K562 (cell line): ENCODE measurements at regions not wholly inside any gene's neighbourhood (a gene's known extent, or its start where the extent isn't known, plus 50 kb on each side); places are given as distances from the start of the nearest gene placed in this dataset.

ENCODE experiments used
- ATAC-seq: fragments of 200-7000 bp; cut with Tn5 transposase; 3 replicates; pipeline ENCODE4 v1.9.1; 2020; ENCODE audit warnings: moderate library complexity
- BruUV-seq: library from RNA; stranded (reverse); fragments of 400-500 nt; replicated peaks from 2 replicates; lab custom pipeline; 2021; lab: Mats Ljungman, UMichigan
- CTCF ChIA-PET: fragments of 300-600 bp; formaldehyde crosslinking; extraction: SDS; loops from one replicate; lab custom pipeline; 2021; ENCODE audit warnings: low intra/inter-chr PET ratio; lab: Yijun Ruan, JAX
- POLR2A ChIA-PET: fragments of 300-600, 350-650 bp; sonication (Branson Sonifier 250); formaldehyde crosslinking; extraction: SDS; loops from one replicate; lab custom pipeline; 2021; ENCODE audit warnings: antibody characterized with exemption, inconsistent platforms; lab: Yijun Ruan, JAX
- DNase-seq, 4 experiments: peaks; one replicate each; pipeline versions ENCODE4 v3.0.0 to v3.0.0-alpha.2; 2011 to 2018; ENCODE audit warnings: low spot score in 3 of 4, mixed read lengths in 3 of 4; ENCODE audit errors: extremely low read depth in 1 of 4
- FAIRE-seq: peaks from 2 replicates; lab custom pipeline; 2011; peaks lifted over from hg19 to GRCh38; lab: Jason Lieb, UNC
- H2AFZ ChIP-seq: 2 replicates; pipeline ENCODE4 v1.6.0; 2011; ENCODE audit warnings: low read depth, low read length, control low read depth, inconsistent platforms
- H3K27ac ChIP-seq: fragments of 200-600 bp; 3 replicates; pipeline ENCODE4 v1.8.0; 2011; ENCODE audit warnings: low read depth, mild to moderate bottlenecking, control low read depth, inconsistent platforms, low read length, moderate library complexity, mixed read lengths; ENCODE audit errors: extremely low read depth
- H3K27me3 ChIP-seq, 2 experiments: fragments of 300-600 bp in 1 of 2; 2 replicates in 1 of 2; 3 replicates in 1 of 2; pipeline versions ENCODE4 v1.6.0 to v1.8.0; 2011; ENCODE audit warnings: inconsistent platforms in 2 of 2, low read length in 2 of 2, mild to moderate bottlenecking in 1 of 2, mixed read lengths in 1 of 2, moderate library complexity in 1 of 2; ENCODE audit not compliant: control insufficient read depth in 2 of 2, insufficient read depth in 2 of 2
- H3K36me3 ChIP-seq: fragments of 300-600 bp; 3 replicates; pipeline ENCODE4 v1.8.0; 2011; ENCODE audit warnings: mild to moderate bottlenecking, low read length, inconsistent platforms; ENCODE audit not compliant: control insufficient read depth, insufficient read depth
- H3K4me1 ChIP-seq, 2 experiments: fragments of 200-600 bp in 1 of 2; replicated peaks in 1 of 2; 2 replicates in 1 of 2; 3 replicates in 1 of 2; pipeline versions ENCODE4 v1.5.1 to v1.8.0; 2011; ENCODE audit warnings: inconsistent platforms in 2 of 2, low read length in 2 of 2, mild to moderate bottlenecking in 1 of 2, mixed read lengths in 1 of 2, moderate library complexity in 1 of 2; ENCODE audit not compliant: control insufficient read depth in 2 of 2, insufficient read depth in 2 of 2
- H3K4me2 ChIP-seq: 2 replicates; pipeline ENCODE4 v1.6.1; 2011; ENCODE audit warnings: low read length, control low read depth, inconsistent platforms, mixed read lengths; ENCODE audit not compliant: insufficient read depth
- H3K4me3 ChIP-seq: fragments of 200-600 bp; sonication (generic), shearing (Covaris generic); 2 replicates; pipeline ENCODE4 v1.5.1; 2016; ENCODE audit warnings: control low read depth, inconsistent platforms
- H3K79me2 ChIP-seq: fragments of 200-600 bp; 3 replicates; pipeline ENCODE4 v1.8.0; 2011; ENCODE audit warnings: low read length, inconsistent platforms; ENCODE audit not compliant: control insufficient read depth, insufficient read depth
- H3K9ac ChIP-seq, 2 experiments: 2 replicates each; pipeline versions ENCODE4 v1.6.0 to v1.6.1; 2011; ENCODE audit warnings: low read depth in 2 of 2, low read length in 2 of 2, control low read depth in 1 of 2, inconsistent platforms in 1 of 2, mild to moderate bottlenecking in 1 of 2, mixed read lengths in 1 of 2; ENCODE audit not compliant: insufficient read depth in 1 of 2
- H3K9me1 ChIP-seq: one replicate; pipeline ENCODE4 v1.6.0; 2011; ENCODE audit warnings: inconsistent platforms, mild to moderate bottlenecking, low read length, moderate library complexity; ENCODE audit not compliant: control insufficient read depth, insufficient read depth
- H3K9me3 ChIP-seq: replicated peaks from 2 replicates; pipeline ENCODE4 v1.5.1; 2011; ENCODE audit warnings: low read depth, low read length, inconsistent platforms; ENCODE audit not compliant: control insufficient read depth, insufficient read depth
- H4K20me1 ChIP-seq: replicated peaks from 2 replicates; pipeline ENCODE4 v1.6.1; 2011; ENCODE audit warnings: low read length, inconsistent platforms, mixed read lengths; ENCODE audit not compliant: control insufficient read depth, insufficient read depth
- C11orf30 ChIP-seq: fragments of 450-650 bp; IDR thresholded peaks from 2 replicates; pipeline ENCODE4 v1.6.1; 2016; ENCODE audit warnings: low read depth, mild to moderate bottlenecking
- CBX2 ChIP-seq: fragments of 200-600 bp; sonication (generic); IDR thresholded peaks from one replicate; pipeline ENCODE4 v1.6.1; 2012; ENCODE audit warnings: mild to moderate bottlenecking, low read length, inconsistent platforms; ENCODE audit not compliant: insufficient read depth, poor library complexity, severe bottlenecking
- ELK1 ChIP-seq: sonication (generic); formaldehyde crosslinking; IDR thresholded peaks from 2 replicates; pipeline ENCODE4 v1.8.1; 2022; ENCODE audit warnings: missing genetic modification reagents
- HINFP ChIP-seq: fragments of 450-650 bp; conservative IDR thresholded peaks from 2 replicates; pipeline ENCODE4 v1.6.1; 2016; ENCODE audit warnings: missing genetic modification characterization, low read depth, mild to moderate bottlenecking, control low read depth, missing compliant biosample characterization
- MAFK ChIP-seq: IDR thresholded peaks from 2 replicates; pipeline ENCODE4 v1.6.1; 2011; ENCODE audit warnings: low read length, improper control_type of control experiment
- PHB ChIP-seq: fragments of 250-450 bp; sonication (Bioruptor Pico); IDR thresholded peaks from 2 replicates; pipeline ENCODE4 v1.5.0; 2021
- REST ChIP-seq, 2 experiments: fragments of 450-650 bp; formaldehyde crosslinking in 1 of 2; IDR thresholded peaks; 2 replicates each; pipeline versions ENCODE4 v1.4.0 to v1.6.1; 2014 to 2020; ENCODE audit warnings: mild to moderate bottlenecking in 2 of 2, borderline replicate concordance in 1 of 2, low read depth in 1 of 2
- SMARCB1 ChIP-seq: IDR thresholded peaks from 2 replicates; pipeline ENCODE4 v1.6.1; 2011; ENCODE audit warnings: improper control_type of control experiment, low read depth; ENCODE audit not compliant: insufficient read length
- ZNF121 ChIP-seq: sonication (generic); formaldehyde crosslinking; conservative IDR thresholded peaks from 2 replicates; pipeline ENCODE4 v1.8.0; 2022; ENCODE audit warnings: missing genetic modification reagents
- ZNF134 ChIP-seq: fragments of 250-450 bp; sonication (Bioruptor Pico); conservative IDR thresholded peaks from 2 replicates; pipeline ENCODE4 v1.4.0; 2020
- ZNF57 ChIP-seq: fragments of 450-650 bp; formaldehyde crosslinking; IDR thresholded peaks from 2 replicates; pipeline ENCODE4 v1.4.0; 2020; ENCODE audit warnings: mild to moderate bottlenecking, moderate library complexity
- WGBS: fragments of 100-300 bp; shearing (Covaris generic); methylation state at CpG from one replicate; pipeline ENCODE4 v1.1.6; 2016; ENCODE audit warnings: low coverage, mixed read lengths; ENCODE audit not compliant: insufficient coverage; ENCODE audit errors: missing lambda C conversion rate; 5-methylcytosine and 5-hydroxymethylcytosine counted together
- in situ Hi-C: fragments of 300-500 bp; cut with MboI; formaldehyde crosslinking; loops from 4 replicates; pipeline ENCODE4 v1.15.0; 2018; ENCODE audit warnings: inconsistent platforms, mixed read lengths
- intact Hi-C: fragments of 100-400 bp; cut with micrococcal nuclease; formaldehyde crosslinking; loops from 2 replicates; pipeline ENCODE4 v1.14.2; 2022

- H3K4me1 ChIP-seq = no peaks in the 10 kb centered on the region
- H3K9me3 ChIP-seq = no peaks in the 10 kb centered on the region
- DNase-seq (no peak), FAIRE-seq (no peak), ATAC-seq (no peak)
- intact Hi-C loops = no loop called here
- H3K9me1 ChIP-seq = no peaks in the 10 kb centered on the region
- no peaks in the 10 kb centered on the region for H4K20me1 ChIP-seq
- 16% methylated on average over 1 of the region's 1 CpG for WGBS
- no peaks in the 10 kb centered on the region for H3K36me3 ChIP-seq
- no peak overlapping the region for H3K27ac ChIP-seq
- H3K9ac ChIP-seq = no peak overlapping the region
- no TSS peak for BruUV-seq
- CTCF ChIA-PET = no interaction called here
- in situ Hi-C loops = no loop called here
- no peaks in the 10 kb centered on the region for H3K27me3 ChIP-seq
- H3K4me2 ChIP-seq = no peak overlapping the region
- POLR2A ChIA-PET = no interaction called here
- no peak overlapping the region for H3K4me3 ChIP-seq
- TF ChIP-seq ELK1 (no peak), MAFK (no peak), ZNF121 (CRISPR knock-in tag) (no peak), SMARCB1 (no peak), PHB (CRISPR knock-in tag) (no peak), ZNF134 (no peak), CBX2 (no peak), HINFP (tag) (no peak), C11orf30 (no peak), ZNF57 (CRISPR knock-in tag) (no peak), REST (IDR thresholded peaks at IDR 0.05; ENCODE audit: borderline replicate concordance) (no peak), REST (CRISPR knock-in tag; IDR thresholded peaks at IDR 0.05; ENCODE audit: low read depth) (no peak)
- no peak overlapping the region for H2AFZ ChIP-seq
- H3K79me2 ChIP-seq = no peaks in the 10 kb centered on the region
Measured at GRCh38 chr4:32172761-32173160, 1452.6 kb downstream of the PCDH7 start.
